A673 (cell line): ENCODE measurements at regions not wholly inside any gene's neighbourhood (a gene's known extent, or its start where the extent isn't known, plus 50 kb on each side); places are given as distances from the start of the nearest gene placed in this dataset.

Experiments used
- BruUV-seq: library from RNA; stranded (reverse); fragments of 400-500 nt; replicated peaks from 2 replicates; lab custom pipeline; 2021; lab: Mats Ljungman, UMichigan
- CTCF ChIA-PET: fragments of 300-600 bp; sonication (Branson Sonifier 250); formaldehyde crosslinking; loops from one replicate; lab custom pipeline; 2022; ENCODE audit warnings: antibody characterized with exemption; lab: Charles Lee
- POLR2A ChIA-PET: fragments of 300-600 bp; sonication (Branson Sonifier 250); formaldehyde crosslinking; loops from one replicate; lab custom pipeline; 2022; ENCODE audit warnings: antibody characterized with exemption; ENCODE audit not compliant: low non-redundant PET; lab: Charles Lee
- DNase-seq: peaks from one replicate; pipeline ENCODE4 v3.0.0-alpha.2; 2015; ENCODE audit warnings: low spot score
- H3K27ac ChIP-seq: fragments of 200-600 bp; sonication (generic); 2 replicates; pipeline ENCODE4 v1.5.1; 2016; ENCODE audit warnings: mixed run types, low read depth, mild to moderate bottlenecking, mixed read lengths, antibody characterized with exemption, low read length; ENCODE audit not compliant: poor library complexity, severe bottlenecking
- H3K27me3 ChIP-seq: fragments of 200-600 bp; sonication (generic); replicated peaks from 2 replicates; pipeline ENCODE4 v1.6.1; 2017; ENCODE audit warnings: mixed run types, low read depth, mild to moderate bottlenecking, mixed read lengths, antibody characterized with exemption, low read length; ENCODE audit not compliant: insufficient read depth, poor library complexity
- H3K36me3 ChIP-seq: fragments of 200-600 bp; sonication (generic); 2 replicates; pipeline ENCODE4 v1.6.1; 2016; ENCODE audit warnings: mixed run types, mild to moderate bottlenecking, mixed read lengths, antibody characterized with exemption, low read length; ENCODE audit not compliant: insufficient read depth, poor library complexity, severe bottlenecking
- H3K4me1 ChIP-seq: fragments of 200-600 bp; sonication (generic); 2 replicates; pipeline ENCODE4 v1.6.1; 2017; ENCODE audit warnings: mixed run types, mild to moderate bottlenecking, mixed read lengths, antibody characterized with exemption, low read length; ENCODE audit not compliant: insufficient read depth, poor library complexity, severe bottlenecking
- H3K4me3 ChIP-seq: fragments of 200-600 bp; sonication (generic); 2 replicates; pipeline ENCODE4 v1.5.1; 2016; ENCODE audit warnings: low read depth, mixed run types, mild to moderate bottlenecking, mixed read lengths, low read length; ENCODE audit not compliant: poor library complexity, severe bottlenecking
- H3K9me3 ChIP-seq: fragments of 200-600 bp; sonication (generic); 2 replicates; pipeline ENCODE4 v1.6.1; 2016; ENCODE audit warnings: mixed run types, low read depth, mild to moderate bottlenecking, mixed read lengths, antibody characterized with exemption, low read length; ENCODE audit not compliant: poor library complexity, severe bottlenecking
- CTCF ChIP-seq: fragments of 300-800, 200-600 bp; sonication (generic); conservative IDR thresholded peaks from 2 replicates; pipeline ENCODE4 v1.5.1; 2017; ENCODE audit warnings: low read depth, mild to moderate bottlenecking, antibody characterized with exemption, low read length, moderate library complexity, mixed read lengths
- EZH2 ChIP-seq: fragments of 200-600 bp; sonication (generic); IDR thresholded peaks from 2 replicates; pipeline ENCODE4 v1.6.1; 2017; ENCODE audit warnings: borderline replicate concordance, low read depth, mild to moderate bottlenecking, mixed read lengths, antibody characterized with exemption, low read length; ENCODE audit not compliant: poor library complexity, severe bottlenecking
- intact Hi-C: fragments of 100-400 bp; cut with micrococcal nuclease; formaldehyde crosslinking; loops from one replicate; pipeline ENCODE4 v1.10.0; 2022; ENCODE audit not compliant: unreplicated experiment

GRCh38 chr2:204049635-204050034, 113.1 kb downstream of the ICOS start:
- CTCF ChIA-PET = no interaction called here
- POLR2A ChIA-PET = no interaction called here
- no TSS peak for BruUV-seq

GRCh38 chr2:204050681-204051080, 114.1 kb downstream of the ICOS start:
- no TSS peak for BruUV-seq
- POLR2A ChIA-PET = no interaction called here

More at GRCh38 chr2:204049635-204050034, 113.1 kb downstream of the ICOS start:
- H3K36me3 ChIP-seq = no peaks in the 10 kb centered on the region
- no peak overlapping the region for H3K27ac ChIP-seq
- intact Hi-C loops = no loop called here
- H3K9me3 ChIP-seq = no peaks in the 10 kb centered on the region
- DNase-seq = no peak
- no peak for TF ChIP-seq CTCF
- TF ChIP-seq EZH2 = no peak
- H3K4me3 ChIP-seq = no peak overlapping the region
- H3K4me1 ChIP-seq = no peaks in the 10 kb centered on the region
- H3K27me3 ChIP-seq = no peaks in the 10 kb centered on the region

DNA sequence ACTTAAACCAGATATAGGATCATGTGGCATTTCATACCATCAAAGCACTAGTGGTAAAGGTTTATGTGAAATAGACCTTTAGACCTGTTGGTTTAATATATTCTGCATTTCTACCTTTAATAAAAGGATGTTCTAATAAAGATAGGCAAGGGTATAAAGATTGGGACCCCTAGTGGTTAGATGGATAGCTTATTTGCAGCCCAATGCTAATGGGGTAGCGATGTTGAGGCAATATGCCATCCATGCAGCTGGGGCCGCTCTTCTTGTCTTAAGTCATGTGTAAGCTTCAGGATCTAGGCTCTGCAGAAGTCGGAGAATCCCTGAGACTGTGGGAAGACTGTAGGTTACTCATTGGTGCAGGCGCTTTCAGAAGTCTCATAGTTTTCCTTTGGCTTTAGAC, 114.9 kb downstream of the ICOS start:
- CTCF ChIA-PET = interaction anchor here (0.6 kb wide), 1 partner anchor 675 kb away, joined by 5 read pairs; no protein-coding TSS in a partner anchor
- no peaks in the 10 kb centered on the region for H3K27me3 ChIP-seq
- peak; percentile 27 for DNase-seq
- intact Hi-C loops = no loop called here
- H3K4me3 ChIP-seq = no peak overlapping the region
- BruUV-seq = no TSS peak
- H3K4me1 ChIP-seq = no peaks in the 10 kb centered on the region
- H3K27ac ChIP-seq = no peak overlapping the region
- POLR2A ChIA-PET = no interaction called here
- no peaks in the 10 kb centered on the region for H3K9me3 ChIP-seq
- no peaks in the 10 kb centered on the region for H3K36me3 ChIP-seq
- TF ChIP-seq EZH2 = no peak
- peak; percentile 59 for TF ChIP-seq CTCF

More at GRCh38 chr2:204050681-204051080, 114.1 kb downstream of the ICOS start:
- no peak for DNase-seq
- no peaks in the 10 kb centered on the region for H3K4me1 ChIP-seq
- intact Hi-C loops = no loop called here
- no peaks in the 10 kb centered on the region for H3K36me3 ChIP-seq
- no peak overlapping the region for H3K4me3 ChIP-seq
- no peaks in the 10 kb centered on the region for H3K27me3 ChIP-seq
- CTCF ChIA-PET = interaction anchor here (0.5 to 0.6 kb wide), 2 partner anchors 994 to 1477 kb away, joined by 6 to 7 read pairs; no protein-coding TSS in a partner anchor
- no peak overlapping the region for H3K27ac ChIP-seq
- TF ChIP-seq EZH2 (no peak), CTCF (no peak)
- H3K9me3 ChIP-seq = no peaks in the 10 kb centered on the region
